NCI-H1105 (cell line): ENCODE measurements at regions not wholly inside any gene's neighbourhood (a gene's known extent, or its start where the extent isn't known, plus 50 kb on each side); places are given as distances from the start of the nearest gene placed in this dataset.

Experiments
- DNase-seq: peaks from one replicate; lab custom pipeline; 2025; lab: John Stamatoyannopoulos, UW

DNA sequence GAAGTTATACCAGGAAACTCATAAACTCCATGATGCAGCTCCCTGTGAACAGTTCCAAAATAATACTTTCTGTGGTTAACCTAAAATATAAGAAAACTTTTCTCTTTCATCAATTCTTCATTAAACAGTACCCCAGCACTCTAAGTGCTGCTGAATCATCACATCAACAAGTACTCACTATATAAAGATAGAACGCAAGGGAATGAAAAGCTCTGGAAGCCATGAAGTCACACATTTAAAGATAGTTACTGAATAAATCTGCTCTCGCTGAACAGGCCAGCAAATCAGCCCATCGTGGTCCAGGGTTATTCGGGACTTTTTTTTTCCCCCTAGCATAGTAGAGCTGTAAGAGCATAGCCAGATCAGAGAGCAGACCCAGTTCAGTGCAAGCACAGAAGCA is 254.3 kb downstream of the IPMK start:
- no peak for DNase-seq

DNA sequence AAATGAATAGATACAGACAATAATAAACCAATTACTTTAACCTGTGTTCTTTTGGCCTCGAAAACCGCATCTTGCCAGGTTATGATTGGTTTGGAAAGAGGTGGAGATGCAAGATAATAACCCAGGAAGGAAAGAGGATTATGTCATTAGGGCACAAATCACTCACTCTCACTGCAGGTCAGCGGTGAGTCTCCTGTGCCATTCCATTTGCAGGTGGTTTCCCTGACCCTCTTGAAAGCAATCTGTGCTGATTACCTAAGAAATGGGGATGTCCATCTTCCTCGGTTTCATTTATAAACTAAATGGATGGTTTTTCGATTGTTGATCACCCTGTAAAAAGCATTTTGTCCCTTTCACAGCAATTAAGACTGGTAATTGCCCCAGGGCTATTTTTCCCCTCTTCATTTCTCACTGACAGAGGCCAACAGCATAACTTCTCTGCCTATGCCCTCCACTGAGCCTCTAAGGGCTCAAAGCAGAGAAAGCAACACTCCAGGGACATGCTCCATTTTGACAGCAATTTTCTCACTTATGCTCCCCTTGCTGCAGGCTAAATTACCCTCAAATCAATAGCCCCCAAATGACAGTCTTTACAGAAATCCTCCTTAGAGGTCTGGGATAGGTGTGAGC is 257.5 kb downstream of the IPMK start:
- DNase-seq, result no peak

DNA sequence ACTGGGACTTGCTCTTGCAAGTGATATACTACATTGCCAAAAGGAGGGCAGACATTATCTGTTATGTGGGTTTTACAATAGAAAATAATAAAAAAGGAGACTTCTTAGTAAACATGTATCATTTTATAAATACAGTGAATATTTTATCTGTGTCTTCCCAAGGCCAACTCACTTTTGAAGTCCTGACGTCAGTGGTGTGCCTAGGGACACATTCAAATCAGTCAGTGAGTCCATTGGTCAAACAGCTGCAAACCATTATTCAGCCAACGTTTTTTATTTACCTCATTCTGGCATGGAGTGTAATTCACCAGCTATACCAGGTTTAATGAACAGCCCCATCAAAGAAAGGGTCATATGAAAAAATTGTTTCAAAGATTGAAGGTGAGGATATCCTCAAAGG is 263.7 kb downstream of the IPMK start:
- DNase-seq, result no peak

DNA sequence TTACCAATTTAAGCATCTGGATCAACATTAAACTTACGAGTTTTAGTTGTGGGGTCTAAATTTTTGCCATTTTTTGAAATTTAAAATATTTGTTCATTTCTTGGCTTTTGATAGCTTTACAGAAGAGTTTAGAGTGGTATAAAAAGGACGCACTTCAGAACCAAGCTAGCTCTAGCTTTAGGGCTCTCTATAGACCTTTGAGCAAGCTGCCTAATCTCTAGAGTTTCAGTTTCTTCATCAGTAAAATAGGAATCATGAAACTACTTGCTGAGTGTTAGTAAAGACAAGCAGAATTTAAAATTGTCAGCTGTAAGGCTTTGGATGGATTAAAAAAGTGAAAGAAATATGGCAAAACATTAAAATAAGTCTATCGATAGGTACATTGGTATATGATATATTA is 266.5 kb downstream of the IPMK start:
- no peak for DNase-seq

DNA sequence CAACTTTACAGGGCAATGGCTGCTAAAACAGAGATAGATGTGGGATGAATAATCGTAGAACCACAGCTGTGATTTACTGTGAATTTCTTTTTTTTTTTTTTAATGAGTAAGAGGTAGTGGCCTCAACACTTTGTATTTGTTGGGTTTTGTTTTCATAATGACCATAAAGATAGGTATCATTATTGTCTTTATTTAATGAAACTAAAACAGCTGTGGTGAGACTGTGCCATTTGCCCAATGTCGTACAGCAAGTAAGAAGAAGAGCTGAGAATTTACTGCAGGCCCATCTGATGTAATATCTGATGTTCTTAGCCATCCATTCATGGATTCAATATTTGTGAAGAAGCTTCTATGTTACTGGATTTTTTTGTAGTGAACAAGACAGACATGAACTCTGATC is 271.2 kb downstream of the IPMK start:
- no peak for DNase-seq

DNA sequence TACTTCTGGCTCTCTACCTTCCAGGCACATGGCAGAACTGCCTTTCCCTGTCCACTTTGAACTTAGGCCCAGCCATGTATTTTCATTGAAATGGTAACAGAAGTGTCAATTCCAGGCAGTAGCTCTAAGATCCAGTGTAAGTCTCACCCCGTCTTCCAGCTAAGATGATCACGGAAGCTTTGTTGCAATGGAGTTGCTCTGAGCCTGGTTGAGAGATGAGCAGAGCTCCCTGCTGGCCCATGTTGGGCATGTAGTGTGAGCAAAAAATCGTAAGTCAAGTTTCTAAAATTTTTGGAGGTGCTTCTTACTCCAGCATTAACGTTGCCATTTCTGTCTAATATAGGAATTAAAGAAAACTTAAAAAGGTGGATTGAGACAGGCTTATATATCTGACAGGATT is 274.4 kb downstream of the IPMK start:
- no peak for DNase-seq

DNA sequence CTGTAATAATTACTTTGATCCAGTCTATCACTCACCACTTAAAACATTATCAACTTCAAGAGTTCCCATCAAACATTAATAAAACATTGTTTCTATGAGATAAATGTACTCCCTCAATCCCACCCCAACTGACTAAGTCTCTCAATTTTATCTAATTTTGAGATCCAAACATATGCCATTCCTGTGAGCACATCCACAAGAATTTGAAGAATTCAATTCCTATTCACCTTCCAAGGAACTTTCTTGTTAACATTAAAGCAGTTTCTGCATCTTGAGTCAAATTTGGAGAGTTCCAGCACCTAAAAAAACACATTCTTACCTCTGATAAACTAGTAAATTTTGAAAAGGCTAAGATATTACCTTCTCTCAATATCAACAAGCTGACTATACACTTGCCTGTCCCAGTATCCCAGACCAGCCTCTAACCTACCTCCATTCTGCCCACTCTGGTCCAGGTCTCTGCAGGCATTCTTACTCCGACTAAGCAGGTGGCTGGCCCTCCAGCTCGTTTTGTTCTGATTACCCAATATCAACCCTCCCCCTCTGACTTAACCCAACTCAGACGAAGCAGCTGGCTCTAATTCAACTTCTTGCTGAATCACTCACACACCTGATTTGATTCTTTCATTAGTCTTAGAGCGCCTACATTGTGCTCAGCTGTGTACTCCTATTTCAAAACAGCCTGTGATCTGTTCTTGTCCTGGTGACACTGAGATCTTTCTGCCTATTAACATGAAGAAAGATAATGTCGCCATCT is 275.2 kb downstream of the IPMK start:
- DNase-seq, result no peak

DNA sequence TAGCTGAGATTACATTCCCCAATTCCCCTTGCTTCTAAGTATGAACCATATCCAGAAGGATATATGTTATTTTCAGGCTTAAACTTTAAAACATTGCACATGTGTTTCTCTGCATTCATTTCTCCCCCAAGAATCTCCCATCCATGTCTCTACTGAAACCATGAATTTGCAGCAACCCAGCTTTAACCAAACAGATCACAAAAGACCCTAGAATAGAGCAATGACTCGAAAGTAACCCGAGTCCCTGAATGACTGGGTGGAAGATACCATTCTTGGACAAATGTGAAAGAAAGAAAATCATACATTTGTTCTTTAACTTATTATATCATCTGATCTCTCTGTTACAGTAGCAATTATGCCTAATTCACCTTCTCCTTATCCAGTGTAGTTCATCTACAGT is 278.7 kb downstream of the IPMK start:
- DNase-seq, result no peak

DNA sequence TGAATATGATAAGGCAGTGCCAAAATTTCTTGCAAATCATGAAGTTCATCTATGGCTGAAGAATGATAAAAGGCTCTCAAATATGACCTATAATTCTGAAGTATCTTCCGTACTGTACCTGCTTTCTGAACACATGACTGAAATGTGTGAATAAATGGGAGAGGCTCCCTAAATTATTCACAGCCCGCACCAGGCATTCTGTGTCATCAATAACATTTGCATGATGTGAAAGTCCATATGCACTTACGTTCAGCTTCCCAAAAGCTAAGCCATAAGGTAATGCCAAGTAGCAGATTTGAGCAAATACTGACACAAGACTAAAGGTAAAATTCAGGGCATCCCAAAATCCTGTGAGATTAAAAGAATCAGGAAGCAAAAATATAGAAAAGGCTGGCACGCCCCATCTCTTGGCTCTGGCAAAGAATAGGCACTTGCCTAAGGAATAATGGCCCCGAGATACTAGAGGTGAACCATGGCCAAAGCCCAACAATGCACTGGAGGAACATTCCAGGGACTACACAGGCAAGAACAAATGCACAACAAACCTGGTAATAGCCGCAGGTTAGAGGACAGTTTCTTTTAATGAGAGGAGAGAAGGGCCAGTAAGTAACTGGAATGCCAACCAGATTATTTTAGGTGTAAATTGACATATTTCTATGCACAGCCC is 280.5 kb downstream of the IPMK start:
- no peak for DNase-seq

DNA sequence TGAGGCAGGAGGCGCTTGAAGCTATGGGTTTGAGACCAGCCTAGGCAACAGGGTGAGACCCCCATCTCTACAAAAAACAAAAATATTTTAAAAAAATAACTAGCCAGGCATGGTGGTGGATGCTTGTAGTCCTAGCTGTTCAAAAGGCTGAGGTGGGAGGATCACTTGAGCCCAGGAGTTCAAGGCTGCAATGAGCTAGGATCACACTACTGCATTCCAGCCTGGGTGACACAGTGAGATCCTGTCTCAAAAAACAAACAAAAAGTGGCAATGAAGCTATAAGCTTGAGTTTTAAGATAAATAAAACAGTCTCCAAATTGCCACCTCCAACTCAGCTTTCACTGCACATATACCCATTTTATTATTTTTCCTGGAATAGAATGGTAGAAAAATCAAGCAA is 281.3 kb downstream of the IPMK start:
- no peak for DNase-seq

DNA sequence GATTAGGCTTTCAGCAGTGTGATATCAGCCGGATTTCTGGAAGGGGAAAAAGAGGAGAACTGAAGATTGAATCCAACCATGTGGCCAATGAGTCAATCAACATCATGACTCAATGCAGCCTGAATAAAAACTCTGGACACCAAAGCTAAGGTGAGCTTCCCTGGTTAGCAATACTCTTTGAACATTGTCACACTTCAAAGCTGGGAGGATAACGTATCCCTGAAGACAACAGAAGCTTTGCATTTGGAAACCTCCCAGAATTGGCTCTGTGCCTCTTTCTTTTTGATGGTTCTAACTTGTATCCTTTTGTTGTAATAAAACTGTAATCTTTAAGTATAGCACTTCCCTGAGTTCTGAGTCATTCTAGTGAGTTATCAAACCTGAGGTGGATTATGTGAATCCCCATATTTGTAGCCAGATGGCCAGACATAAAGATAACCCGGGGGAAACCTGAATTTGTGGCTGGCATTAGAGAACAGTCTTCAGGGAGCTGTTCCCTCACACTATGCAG is 284.4 kb downstream of the IPMK start:
- DNase-seq, result no peak

DNA sequence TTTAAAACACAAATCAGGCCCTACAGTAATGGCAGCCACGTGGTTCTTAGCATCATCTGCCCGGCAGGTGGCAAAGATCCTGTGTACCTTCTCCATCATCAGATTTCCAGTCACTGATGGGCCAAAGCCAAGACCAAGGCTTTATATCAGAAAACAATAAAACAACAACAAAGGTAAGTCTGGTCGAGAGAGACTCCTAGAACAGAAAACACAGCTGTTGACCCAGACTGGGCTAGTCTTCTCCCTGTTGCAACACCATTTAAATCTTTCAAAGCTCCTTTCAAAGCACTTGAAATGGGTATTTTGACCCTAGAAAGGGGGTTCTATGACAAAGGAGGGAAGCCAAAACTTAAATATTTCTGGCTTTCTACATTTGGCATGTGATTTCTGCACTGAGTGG is 285.6 kb downstream of the IPMK start:
- no peak for DNase-seq

DNA sequence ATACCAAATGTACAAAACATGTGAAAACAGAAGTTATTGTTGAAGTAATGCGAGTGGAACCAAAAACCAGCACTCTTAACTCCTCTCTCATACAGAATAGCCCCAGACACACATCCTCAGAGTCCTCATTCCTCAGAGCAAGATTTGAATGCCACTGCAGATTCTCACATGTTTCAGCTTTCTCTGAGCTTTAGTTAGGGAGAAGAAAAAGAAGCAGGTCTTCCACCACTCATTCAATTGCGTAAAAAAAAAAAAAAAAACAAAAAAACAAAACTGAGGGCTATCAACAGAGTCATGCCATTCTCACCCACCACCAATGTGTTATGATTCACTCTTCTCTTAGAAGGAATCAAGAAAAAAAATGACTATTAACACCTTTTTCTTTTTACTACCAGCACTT is 287.7 kb downstream of the IPMK start:
- no peak for DNase-seq

DNA sequence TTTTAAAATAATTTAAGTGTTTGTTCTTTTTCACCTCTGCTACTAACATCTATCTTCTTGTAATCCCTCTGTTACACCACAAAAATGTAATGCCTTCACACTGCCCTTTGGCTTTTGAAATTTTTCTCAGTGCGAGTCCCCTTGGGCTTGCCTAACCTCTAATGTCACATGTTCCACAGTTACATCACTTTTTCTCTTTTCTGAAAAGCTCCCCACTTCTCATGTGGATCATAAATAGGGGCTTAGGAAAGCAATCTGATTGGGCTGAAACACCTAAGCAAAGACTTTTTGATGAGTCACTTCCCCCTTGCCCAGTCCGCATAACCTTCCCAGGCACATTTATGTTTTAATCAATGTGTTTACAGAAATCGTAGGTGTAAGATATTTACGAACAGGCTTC is 288.2 kb downstream of the IPMK start:
- no peak for DNase-seq

DNA sequence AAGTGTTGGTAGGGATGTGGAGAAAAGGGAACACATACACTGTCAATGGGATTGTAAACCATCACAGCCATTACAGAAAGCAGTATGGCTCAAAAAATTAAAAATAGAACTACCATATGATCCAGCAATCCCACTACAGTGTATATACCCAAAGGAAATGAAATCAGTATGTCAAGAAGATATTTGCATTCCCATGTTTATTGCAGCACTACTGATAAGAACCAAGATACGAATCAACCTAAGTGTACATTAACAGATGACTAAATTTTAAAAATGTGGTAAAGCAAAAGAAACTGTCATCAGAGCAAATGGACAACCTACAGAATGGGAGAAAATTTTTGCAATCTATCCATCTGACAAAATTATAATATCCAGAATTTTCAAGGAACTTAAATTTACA is 290.4 kb downstream of the IPMK start:
- no peak for DNase-seq

DNA sequence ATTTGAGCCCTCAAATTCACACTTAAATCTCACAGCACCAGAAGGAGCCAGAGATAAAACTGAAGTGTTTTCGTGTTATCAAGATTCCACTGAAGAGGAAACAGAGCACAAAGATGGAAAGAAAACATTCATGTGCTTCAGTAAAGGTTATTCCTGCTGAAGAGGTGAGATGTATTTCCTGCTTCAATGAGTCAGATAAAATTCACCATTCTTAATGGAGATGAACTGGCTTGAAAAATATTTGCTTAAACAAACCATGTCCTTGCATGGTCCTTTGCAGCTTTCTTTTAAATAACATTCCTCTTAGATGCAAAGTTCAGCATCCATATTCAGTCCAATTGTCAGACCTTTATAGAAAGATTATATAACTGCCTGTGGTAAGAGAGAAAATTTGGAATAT is 294.2 kb downstream of the IPMK start:
- DNase-seq, result no peak

DNA sequence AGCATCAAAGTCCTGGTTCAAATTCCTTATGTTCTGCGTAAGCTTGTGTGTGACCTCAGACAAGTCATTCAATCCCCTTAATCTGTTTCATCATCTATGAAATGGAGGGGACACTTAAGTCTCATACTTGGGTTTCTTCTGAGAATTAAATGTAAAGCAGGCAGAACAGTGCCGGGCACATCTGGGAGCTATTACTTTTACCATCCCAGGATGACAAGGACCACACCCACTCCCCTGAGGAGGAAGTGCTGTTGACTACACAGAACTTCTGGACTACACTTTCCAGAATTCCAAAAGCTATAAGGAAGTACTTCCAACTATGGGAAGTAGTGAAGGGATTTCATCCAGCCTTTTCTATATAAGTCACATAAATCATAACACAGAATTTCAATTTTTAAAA is 294.9 kb downstream of the IPMK start:
- DNase-seq, result no peak

DNA sequence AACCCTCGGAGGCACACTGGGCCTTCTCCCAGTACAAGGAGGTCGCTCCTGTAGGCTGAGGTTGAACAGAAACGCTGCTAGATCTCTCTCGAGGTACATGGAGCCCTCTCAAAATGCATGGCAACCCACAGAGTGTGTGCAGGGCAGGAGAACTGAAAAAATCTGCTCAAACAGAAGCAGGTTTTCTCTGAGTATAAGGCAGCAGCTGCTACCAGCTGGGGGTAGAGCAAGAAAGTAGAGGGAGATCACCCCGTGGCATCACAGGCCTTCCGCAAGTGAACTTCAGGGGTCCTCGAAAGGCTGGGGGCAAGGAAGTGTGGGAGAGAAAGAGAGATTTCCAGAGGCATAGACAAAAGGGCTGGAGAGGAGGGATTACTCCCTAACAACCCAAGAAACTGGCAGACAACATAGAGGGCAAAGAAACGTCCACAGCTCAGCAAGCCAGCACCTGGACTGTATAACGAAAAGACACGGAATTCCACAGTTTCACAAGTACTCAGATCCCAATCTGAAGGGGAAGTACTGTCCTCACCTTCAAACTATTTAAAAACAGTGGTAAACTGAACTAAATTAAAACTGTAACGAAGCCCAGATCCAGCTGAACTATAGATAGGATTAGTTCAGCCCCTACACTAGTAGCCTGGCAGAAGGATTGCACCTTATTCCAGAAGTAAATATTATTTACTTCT is 299.2 kb downstream of the IPMK start:
- no peak for DNase-seq

DNA sequence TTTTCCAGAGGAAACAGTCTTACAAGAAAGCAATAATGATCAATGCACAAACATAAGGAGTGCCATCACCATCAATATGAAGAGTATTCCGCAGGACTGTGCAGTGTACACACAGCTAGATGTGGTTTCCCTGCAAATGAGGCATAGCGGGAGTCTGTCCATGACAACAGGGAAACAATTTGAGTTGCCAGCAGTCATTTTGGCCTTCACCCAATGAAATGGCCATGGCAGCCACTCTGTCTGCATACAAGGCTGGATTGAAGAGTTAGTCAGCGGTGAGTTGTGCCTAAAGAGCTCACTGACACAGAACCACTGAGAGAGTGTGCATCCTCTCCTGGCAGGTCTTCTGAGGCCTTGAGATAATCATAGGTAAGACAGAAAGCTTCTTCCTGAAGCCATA is 303.3 kb downstream of the IPMK start:
- no peak for DNase-seq

DNA sequence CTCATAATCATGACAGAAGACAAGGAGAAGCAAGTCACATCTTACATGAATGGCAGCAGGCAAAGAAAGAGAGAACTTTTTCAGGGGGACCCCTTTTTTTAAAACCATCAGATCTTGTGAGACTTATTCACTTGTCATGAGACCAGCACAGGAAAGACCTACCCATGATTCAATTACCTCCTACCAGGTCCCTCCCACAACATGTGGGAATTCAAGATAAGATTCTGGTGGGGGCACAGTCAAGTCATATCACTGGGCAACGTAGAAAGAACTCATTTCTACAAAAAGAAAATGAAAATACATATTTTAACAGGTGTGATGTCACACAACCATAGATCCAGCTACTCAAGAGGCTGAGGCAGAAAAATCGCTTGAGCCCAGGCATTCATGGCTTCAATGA is 304.1 kb downstream of the IPMK start:
- DNase-seq, result no peak

DNA sequence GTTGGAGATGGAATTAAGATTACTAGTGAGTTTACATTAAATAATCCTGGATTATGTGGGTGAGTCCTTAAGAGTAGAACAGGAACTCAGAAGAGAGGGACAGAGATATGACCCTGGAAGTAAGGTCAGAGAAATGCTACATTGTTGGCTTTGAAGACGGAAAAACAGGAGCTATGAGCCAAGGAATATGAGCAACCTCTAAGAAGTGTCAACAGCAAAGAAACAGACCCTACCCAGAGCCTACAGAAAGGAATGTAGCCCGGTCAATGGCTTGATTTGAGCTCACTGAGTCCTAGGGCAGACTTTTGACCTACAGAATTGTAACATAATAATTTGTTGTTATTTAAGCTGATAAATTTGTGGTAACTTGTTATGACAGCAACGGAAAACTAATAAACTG is 304.9 kb downstream of the IPMK start:
- no peak for DNase-seq

DNA sequence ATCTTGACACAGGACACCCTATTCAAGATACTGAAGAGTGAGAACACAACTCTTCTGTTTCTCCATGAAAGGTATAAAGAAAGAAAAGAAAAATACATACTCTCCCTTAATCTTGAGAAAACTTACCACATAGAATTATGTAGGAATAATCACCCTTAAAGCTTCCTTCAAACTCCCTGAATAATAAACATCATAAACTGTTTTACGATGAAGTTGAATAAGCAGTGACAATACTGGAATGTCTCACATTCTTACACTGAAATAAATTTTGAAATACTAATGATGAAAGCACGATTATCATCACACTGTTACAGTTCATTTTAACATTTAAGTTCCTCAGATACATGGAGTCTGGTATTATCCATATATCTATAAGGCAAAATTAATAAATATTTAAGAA is 306.2 kb downstream of the IPMK start:
- no peak for DNase-seq

DNA sequence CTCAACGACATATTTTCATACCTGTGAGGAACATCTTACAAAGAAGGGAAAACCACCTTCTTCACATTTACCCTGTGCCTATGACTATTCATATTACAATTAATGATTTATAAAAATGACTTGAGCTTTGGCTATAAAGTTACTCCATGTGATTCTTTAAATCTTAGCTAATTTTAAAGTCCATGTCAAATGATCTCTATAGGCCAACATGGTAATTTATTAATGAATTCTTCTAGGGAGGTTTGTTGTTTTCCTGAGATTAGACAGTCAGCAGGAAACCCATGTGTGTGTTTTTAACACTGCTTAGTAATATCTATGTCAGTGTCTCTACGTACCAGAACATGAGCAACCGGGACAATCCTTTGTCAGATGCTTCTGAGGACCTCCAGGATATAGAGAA is 307.3 kb downstream of the IPMK start:
- DNase-seq, result no peak
